Activated naive CD8-positive, alpha-beta T cell treated with anti-CD3 and anti-CD28 coated beads for 36 hours (primary cell): ENCODE measurements at regions not wholly inside any gene's neighbourhood (a gene's known extent, or its start where the extent isn't known, plus 50 kb on each side); places are given as distances from the start of the nearest gene placed in this dataset.
A peak's percentile ranks its signal among the peaks of the same experiment; 100 is the strongest.

Source experiments
- DNase-seq: peaks from one replicate; pipeline ENCODE4 v3.0.0; 2021
- H3K27ac Mint-ChIP-seq: one replicate; pipeline ENCODE4 v1.8.0; 2022; ENCODE audit warnings: mild to moderate bottlenecking, moderate library complexity, mixed read lengths
- H3K27me3 Mint-ChIP-seq: one replicate; pipeline ENCODE4 v1.8.0; 2022; ENCODE audit warnings: mild to moderate bottlenecking, mixed read lengths
- H3K36me3 Mint-ChIP-seq: one replicate; pipeline ENCODE4 v1.8.0; 2021; ENCODE audit warnings: mild to moderate bottlenecking, mixed read lengths
- H3K4me1 Mint-ChIP-seq: one replicate; pipeline ENCODE4 v1.8.0; 2021; ENCODE audit warnings: mixed read lengths
- H3K4me3 Mint-ChIP-seq: one replicate; pipeline ENCODE4 v1.8.0; 2022; ENCODE audit warnings: mild to moderate bottlenecking, moderate library complexity, mixed read lengths
- H3K9me3 Mint-ChIP-seq: one replicate; pipeline ENCODE4 v1.8.0; 2022; ENCODE audit warnings: mixed read lengths

- H3K9me3 Mint-ChIP-seq, result peaks cover 3% of the 10 kb centered on the region
- H3K27ac Mint-ChIP-seq, result no peak overlapping the region
- no peaks in the 10 kb centered on the region for H3K4me1 Mint-ChIP-seq
Observed at GRCh38 chr10:10647331-10647730, 370.3 kb upstream of the CELF2 start.

GRCh38 chr10:10657139-10657760 is 360.4 kb upstream of the CELF2 start:
- Mint-ChIP-seq H3K9me3 (peaks cover 2% of the 10 kb centered on the region), H3K4me3 (no peak overlapping the region), H3K27ac (no peak overlapping the region), H3K27me3 (peaks cover 15% of the 10 kb centered on the region), H3K4me1 (no peaks in the 10 kb centered on the region), H3K36me3 (no peaks in the 10 kb centered on the region)
- no peak for DNase-seq

More at GRCh38 chr10:10647331-10647730, 370.3 kb upstream of the CELF2 start:
- Mint-ChIP-seq H3K27me3 (peaks cover 13% of the 10 kb centered on the region), H3K36me3 (no peaks in the 10 kb centered on the region), H3K4me3 (no peak overlapping the region)
- no peak for DNase-seq

GRCh38 chr10:10658172-10658785 is 359.4 kb upstream of the CELF2 start:
- DNase-seq, result no peak
- no peak overlapping the region for H3K27ac Mint-ChIP-seq
- peaks cover 21% of the 10 kb centered on the region for H3K27me3 Mint-ChIP-seq
- no peaks in the 10 kb centered on the region for H3K36me3 Mint-ChIP-seq
- no peaks in the 10 kb centered on the region for H3K4me1 Mint-ChIP-seq
- peaks cover 2% of the 10 kb centered on the region for H3K9me3 Mint-ChIP-seq
- no peak overlapping the region for H3K4me3 Mint-ChIP-seq

GRCh38 chr10:10660054-10660453 is 357.6 kb upstream of the CELF2 start:
- no peak overlapping the region for H3K27ac Mint-ChIP-seq
- no peak for DNase-seq
- H3K36me3 Mint-ChIP-seq, result no peaks in the 10 kb centered on the region
- H3K9me3 Mint-ChIP-seq, result peaks cover 2% of the 10 kb centered on the region
- H3K27me3 Mint-ChIP-seq, result peaks cover 21% of the 10 kb centered on the region
- H3K4me1 Mint-ChIP-seq, result no peaks in the 10 kb centered on the region
- no peak overlapping the region for H3K4me3 Mint-ChIP-seq

GRCh38 chr10:10661176-10661575 is 356.5 kb upstream of the CELF2 start:
- Mint-ChIP-seq H3K36me3 (no peaks in the 10 kb centered on the region), H3K27me3 (peaks cover 26% of the 10 kb centered on the region), H3K9me3 (peaks cover 2% of the 10 kb centered on the region), H3K27ac (no peak overlapping the region), H3K4me3 (no peak overlapping the region), H3K4me1 (no peaks in the 10 kb centered on the region)
- no peak for DNase-seq

- Mint-ChIP-seq H3K27ac (no peak overlapping the region), H3K4me3 (no peak overlapping the region), H3K9me3 (no peaks in the 10 kb centered on the region)
Observed at GRCh38 chr10:10662716-10663408, 354.8 kb upstream of the CELF2 start.

GRCh38 chr10:10663622-10664021 is 354.1 kb upstream of the CELF2 start:
- no peaks in the 10 kb centered on the region for H3K36me3 Mint-ChIP-seq
- no peaks in the 10 kb centered on the region for H3K9me3 Mint-ChIP-seq
- no peak for DNase-seq
- no peaks in the 10 kb centered on the region for H3K4me1 Mint-ChIP-seq
- H3K27ac Mint-ChIP-seq, result no peak overlapping the region
- H3K4me3 Mint-ChIP-seq, result no peak overlapping the region
- peaks cover 28% of the 10 kb centered on the region for H3K27me3 Mint-ChIP-seq

More at GRCh38 chr10:10662716-10663408, 354.8 kb upstream of the CELF2 start:
- peaks cover 28% of the 10 kb centered on the region for H3K27me3 Mint-ChIP-seq
- H3K4me1 Mint-ChIP-seq, result no peaks in the 10 kb centered on the region
- no peaks in the 10 kb centered on the region for H3K36me3 Mint-ChIP-seq
- no peak for DNase-seq

- DNase-seq, result no peak
Observed at GRCh38 chr10:10665750-10666149, 351.9 kb upstream of the CELF2 start.

GRCh38 chr10:10667466-10667865 is 350.2 kb upstream of the CELF2 start:
- Mint-ChIP-seq H3K9me3 (peaks cover 3% of the 10 kb centered on the region), H3K27ac (no peak overlapping the region), H3K36me3 (peaks cover 2% of the 10 kb centered on the region), H3K27me3 (peaks cover 14% of the 10 kb centered on the region), H3K4me3 (no peak overlapping the region), H3K4me1 (no peaks in the 10 kb centered on the region)
- no peak for DNase-seq

More at GRCh38 chr10:10665750-10666149, 351.9 kb upstream of the CELF2 start:
- H3K4me1 Mint-ChIP-seq, result no peaks in the 10 kb centered on the region
- H3K27ac Mint-ChIP-seq, result no peak overlapping the region
- no peak overlapping the region for H3K4me3 Mint-ChIP-seq
- no peaks in the 10 kb centered on the region for H3K9me3 Mint-ChIP-seq
- peaks cover 24% of the 10 kb centered on the region for H3K27me3 Mint-ChIP-seq
- H3K36me3 Mint-ChIP-seq, result no peaks in the 10 kb centered on the region

- Mint-ChIP-seq H3K27ac (no peak overlapping the region), H3K4me1 (no peaks in the 10 kb centered on the region), H3K4me3 (no peak overlapping the region), H3K27me3 (peaks cover 5% of the 10 kb centered on the region), H3K9me3 (peaks cover 5% of the 10 kb centered on the region), H3K36me3 (peaks cover 2% of the 10 kb centered on the region)
- DNase-seq, result no peak
Observed at GRCh38 chr10:10676972-10677371, 340.7 kb upstream of the CELF2 start.

GRCh38 chr10:10677479-10677878 is 340.2 kb upstream of the CELF2 start:
- peak; percentile 18 for DNase-seq
- no peak overlapping the region for H3K4me3 Mint-ChIP-seq
- no peak overlapping the region for H3K27ac Mint-ChIP-seq

GRCh38 chr10:10680496-10680895 is 337.2 kb upstream of the CELF2 start:
- no peaks in the 10 kb centered on the region for H3K9me3 Mint-ChIP-seq
- H3K4me3 Mint-ChIP-seq, result no peak overlapping the region

More at GRCh38 chr10:10677479-10677878, 340.2 kb upstream of the CELF2 start:
- no peaks in the 10 kb centered on the region for H3K36me3 Mint-ChIP-seq
- H3K27me3 Mint-ChIP-seq, result peaks cover 5% of the 10 kb centered on the region
- peaks cover 2% of the 10 kb centered on the region for H3K9me3 Mint-ChIP-seq
- H3K4me1 Mint-ChIP-seq, result no peaks in the 10 kb centered on the region

GRCh38 chr10:10684972-10685371 is 332.7 kb upstream of the CELF2 start:
- Mint-ChIP-seq H3K27ac (no peak overlapping the region), H3K36me3 (no peaks in the 10 kb centered on the region), H3K4me1 (no peaks in the 10 kb centered on the region), H3K27me3 (peaks cover 26% of the 10 kb centered on the region), H3K9me3 (peaks cover 1% of the 10 kb centered on the region), H3K4me3 (no peak overlapping the region)
- no peak for DNase-seq

More at GRCh38 chr10:10680496-10680895, 337.2 kb upstream of the CELF2 start:
- peaks cover 6% of the 10 kb centered on the region for H3K27me3 Mint-ChIP-seq
- no peak for DNase-seq
- H3K4me1 Mint-ChIP-seq, result no peaks in the 10 kb centered on the region
- H3K27ac Mint-ChIP-seq, result no peak overlapping the region
- H3K36me3 Mint-ChIP-seq, result no peaks in the 10 kb centered on the region

- Mint-ChIP-seq H3K9me3 (peaks cover 1% of the 10 kb centered on the region), H3K36me3 (no peaks in the 10 kb centered on the region), H3K4me1 (no peaks in the 10 kb centered on the region), H3K4me3 (no peak overlapping the region), H3K27ac (no peak overlapping the region), H3K27me3 (peaks cover 26% of the 10 kb centered on the region)
- no peak for DNase-seq
Observed at GRCh38 chr10:10685566-10685965, 332.1 kb upstream of the CELF2 start.

GRCh38 chr10:10687751-10688150 is 329.9 kb upstream of the CELF2 start:
- Mint-ChIP-seq H3K9me3 (peaks cover 1% of the 10 kb centered on the region), H3K27ac (no peak overlapping the region), H3K4me3 (no peak overlapping the region), H3K36me3 (no peaks in the 10 kb centered on the region), H3K27me3 (peaks cover 21% of the 10 kb centered on the region), H3K4me1 (no peaks in the 10 kb centered on the region)
- no peak for DNase-seq
